ENCODE measurements at regions not wholly inside any gene's neighbourhood (a gene's known extent, or its start where the extent isn't known, plus 50 kb on each side); places are given as distances from the start of the nearest gene placed in this dataset.
"Not testable (repeated sequence)": the region's sequence is repeated elsewhere in the genome, so short reads cannot be mapped to it uniquely, and the experiment has no call there.

- DNase-seq, result no peak
Measured at GRCh38 chr9:135278586-135278985, 191.1 kb downstream of the OLFM1 start.

DNA sequence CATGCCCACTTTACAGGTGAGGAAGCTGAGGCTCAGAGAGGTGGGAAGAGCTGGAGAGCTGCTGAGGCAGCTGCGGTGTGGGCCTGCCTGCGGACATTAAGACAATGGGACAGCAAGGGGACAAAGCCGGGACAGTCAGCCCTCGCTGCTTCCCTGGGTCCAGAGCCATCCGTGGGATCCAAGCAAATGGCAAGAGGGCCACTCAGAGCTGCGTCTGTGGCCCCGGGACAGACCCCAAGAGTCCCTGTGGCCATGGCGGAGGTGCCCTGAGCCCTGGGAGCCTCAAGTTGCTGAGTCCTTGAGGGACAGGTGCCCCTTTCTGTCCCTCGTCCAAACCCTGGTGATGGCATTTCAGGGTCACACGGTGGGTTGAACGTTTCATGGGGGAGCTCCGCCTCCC, 191.9 kb downstream of the OLFM1 start:
- no peak for DNase-seq

DNA sequence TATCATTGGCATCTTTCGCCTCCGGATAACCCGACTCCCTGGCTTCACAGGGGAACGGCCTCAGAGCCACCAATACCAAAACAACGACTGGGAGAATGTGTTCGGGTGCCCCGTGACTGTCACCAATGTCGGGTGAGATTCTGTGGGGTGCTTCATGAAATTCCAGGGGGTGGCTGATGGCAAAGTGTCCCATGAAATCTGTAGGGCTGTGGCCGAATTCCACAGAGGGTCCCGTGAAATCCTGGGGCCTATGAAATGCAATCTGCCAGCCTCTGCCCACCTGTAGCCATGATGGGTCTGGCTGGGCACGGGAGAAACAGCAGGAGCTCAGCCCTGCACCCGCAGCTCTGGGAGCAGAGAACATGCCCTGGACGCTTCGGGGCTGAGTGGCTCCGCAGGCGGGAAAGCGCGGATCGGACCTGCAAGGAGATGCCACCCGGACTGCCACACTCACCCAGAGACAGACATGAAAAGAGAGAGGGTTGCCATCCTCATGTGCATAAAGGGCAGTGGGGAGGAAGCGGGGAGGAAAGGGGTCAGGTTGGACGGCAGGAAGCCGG, 192.4 kb downstream of the OLFM1 start:
- DNase-seq, result no peak

DNA sequence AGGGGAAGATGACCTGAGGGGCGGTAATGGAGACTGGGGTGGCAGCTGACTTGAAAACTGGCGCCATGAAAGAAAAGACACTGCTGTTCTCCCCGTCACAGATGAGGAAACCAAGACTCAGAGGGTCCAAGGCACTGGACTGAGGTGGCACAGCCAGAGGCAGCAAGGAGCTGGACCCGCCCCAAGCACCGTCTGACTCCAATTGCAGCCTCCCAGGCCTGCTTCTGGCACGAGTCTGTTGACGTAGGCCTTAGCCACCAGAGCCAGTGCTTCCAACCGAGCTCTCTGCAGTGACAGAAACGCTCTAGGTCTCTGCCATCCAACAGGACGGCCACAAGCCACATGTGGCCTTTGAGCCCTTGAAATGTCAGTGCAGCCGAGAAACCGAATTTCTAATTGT, 193.2 kb downstream of the OLFM1 start:
- no peak for DNase-seq

- no peak for DNase-seq
Measured at GRCh38 chr9:135281151-135281550, 193.7 kb downstream of the OLFM1 start.

DNA sequence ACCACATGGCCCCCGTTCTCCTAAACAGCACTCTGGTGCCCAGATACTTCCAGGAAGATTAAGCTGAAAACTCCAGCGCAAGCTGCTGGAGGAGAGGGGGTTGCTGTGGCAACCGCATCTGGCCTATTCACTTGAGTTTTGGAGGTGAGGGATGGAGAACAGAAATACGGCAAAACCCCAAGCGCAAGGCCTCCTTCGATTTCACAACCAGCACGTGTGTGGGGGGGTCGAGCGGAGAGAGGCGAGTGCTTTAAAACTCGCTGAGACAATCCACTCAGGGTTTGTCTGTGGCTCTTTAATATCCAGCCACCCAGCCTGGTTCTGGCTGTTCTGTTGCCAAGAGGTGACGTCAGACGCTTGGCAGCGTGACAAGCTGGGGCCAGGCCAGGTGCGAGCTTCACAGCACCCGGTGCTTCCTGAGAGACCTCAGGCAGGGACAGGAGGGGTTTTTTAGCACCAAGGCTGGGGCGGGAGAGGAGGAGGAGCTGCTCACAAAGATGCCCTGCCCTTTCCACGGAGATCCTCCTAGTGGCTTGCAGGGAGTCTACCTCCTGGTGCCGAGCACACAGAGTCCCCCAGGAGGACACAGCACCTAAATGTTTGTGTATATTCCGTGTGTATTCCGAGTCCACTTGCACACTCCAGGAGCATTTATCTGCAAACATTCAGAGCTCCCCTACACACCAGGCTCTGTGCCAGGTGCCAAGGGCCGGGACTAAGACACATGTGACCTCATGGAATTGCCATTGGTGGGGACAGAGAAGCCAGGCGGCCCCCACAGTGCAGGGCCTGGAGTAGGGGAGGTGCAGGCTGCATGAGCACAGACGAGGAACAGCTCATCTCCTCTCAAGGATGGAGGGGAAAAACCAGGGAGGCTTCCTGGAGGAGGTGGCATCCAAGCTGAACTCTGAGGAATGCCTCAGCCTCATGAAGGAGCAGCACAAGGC, 194.6 kb downstream of the OLFM1 start:
- DNase-seq, result peak; percentile 60 to 77

- no peak for DNase-seq
Measured at GRCh38 chr9:135282808-135283207, 195.3 kb downstream of the OLFM1 start.

GRCh38 chr9:135283671-135284070, 195.9 kb upstream of the PPP1R26 start:
- no peak for DNase-seq

DNA sequence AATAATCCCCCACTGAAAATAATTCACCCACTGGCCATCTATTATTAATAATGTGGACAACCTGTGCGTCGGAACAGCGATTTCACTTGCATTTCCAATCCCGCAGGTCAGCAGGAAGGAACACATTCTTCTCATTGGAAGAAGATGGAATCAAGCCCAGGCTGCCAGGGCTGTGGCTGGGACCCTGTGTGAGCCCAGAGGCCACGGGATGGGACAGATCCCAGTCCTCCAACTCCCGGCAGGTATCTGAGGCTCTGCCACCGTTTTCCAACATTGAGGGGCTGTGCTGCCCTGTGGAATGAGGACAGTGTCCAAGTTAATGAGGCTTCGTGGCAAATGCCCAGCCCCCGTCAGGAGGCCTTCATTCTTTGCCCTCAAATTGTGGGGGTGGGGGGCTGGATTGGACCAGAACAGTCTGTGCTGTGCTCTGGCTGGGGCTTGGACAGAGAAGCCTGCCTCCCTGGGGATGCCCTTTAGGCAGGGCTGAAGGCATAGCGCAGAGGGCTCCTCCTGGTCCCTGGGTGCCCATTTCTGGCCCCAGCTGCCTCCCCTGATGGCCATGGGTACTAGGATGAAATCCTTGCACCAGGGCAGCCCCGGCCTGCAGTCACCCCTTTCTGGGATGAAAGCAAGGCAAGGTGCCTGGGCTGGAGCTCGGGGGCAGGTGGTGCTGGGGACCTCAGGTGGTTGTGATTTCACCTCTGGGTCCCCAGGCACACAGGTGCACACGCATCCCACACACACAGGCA, 195.0 kb upstream of the PPP1R26 start:
- no peak for DNase-seq

DNA sequence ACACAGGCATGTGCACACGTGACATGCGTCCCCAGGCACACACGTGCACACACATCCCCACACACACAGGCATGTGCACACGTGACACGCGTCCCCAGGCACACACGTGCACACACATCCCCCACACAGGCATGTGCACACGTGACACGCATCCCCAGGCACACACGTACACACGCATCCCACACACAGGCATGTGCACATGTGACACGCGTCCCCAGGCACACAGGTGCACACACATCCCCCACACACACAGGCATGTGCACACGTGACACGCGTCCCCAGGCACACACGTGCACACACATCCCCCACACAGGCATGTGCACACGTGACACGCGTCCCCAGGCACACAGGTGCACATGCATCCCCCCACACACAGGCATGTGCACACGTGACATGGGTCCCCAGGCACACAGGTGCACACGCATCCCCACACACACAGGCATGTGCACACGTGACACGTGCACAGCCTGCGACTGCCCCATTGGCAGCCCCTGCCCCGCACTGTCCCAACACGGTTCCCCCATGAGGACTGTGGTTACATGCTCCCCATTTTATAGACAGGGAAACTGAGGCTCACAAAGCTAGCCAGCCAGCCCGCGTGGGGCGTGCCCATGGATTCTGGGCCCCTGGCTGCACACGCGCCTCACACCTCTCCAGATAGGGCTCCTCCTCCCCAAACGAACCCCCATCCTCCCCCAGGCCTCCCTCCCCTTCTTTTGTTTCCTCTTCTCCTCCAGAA, 193.2 kb upstream of the PPP1R26 start:
- DNase-seq, result not testable (repeated sequence)

- no peak for DNase-seq
Measured at GRCh38 chr9:135286961-135287360, 192.6 kb upstream of the PPP1R26 start.

DNA sequence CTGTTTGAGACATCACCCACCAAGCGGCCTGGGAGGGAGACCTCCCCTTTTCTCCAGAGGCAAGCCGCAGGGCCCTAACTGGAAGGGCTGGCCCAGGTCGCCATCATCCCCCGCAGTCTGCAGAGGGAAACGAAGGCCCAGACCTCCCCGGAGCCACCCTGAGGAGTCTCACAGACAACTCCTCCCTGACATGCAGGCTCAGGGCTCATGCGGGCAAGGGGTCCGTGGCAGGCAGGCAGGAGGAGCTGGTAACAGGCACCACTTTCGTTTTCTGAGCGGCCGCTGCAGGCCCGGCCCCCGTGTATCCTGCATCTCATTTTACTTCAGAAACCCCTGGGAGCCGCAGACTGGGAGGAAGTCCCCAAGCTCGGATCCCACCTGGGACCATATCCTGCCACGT, 192.0 kb upstream of the PPP1R26 start:
- DNase-seq, result no peak

- DNase-seq, result no peak
Measured at GRCh38 chr9:135288054-135288453, 191.5 kb upstream of the PPP1R26 start.

DNA sequence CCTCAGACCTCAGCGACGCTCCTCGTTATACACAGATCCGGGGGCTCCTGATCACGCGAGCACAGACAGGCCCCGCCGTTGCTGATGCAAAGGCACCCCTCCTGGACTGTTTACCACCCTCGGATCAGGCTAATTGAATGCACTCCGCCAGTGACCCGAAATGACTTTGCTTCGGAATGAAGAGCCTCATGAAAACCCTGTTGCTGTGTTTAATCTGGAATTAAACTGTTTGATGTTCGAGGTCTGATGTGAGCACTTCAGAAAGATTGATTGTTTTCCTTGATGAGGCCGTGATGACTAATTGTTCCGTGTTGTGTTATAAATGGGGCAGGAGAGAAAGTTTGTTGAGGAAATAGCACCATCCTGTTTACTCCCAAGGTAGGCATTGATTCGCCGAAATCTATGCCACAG, 190.5 kb upstream of the PPP1R26 start:
- DNase-seq, result no peak

- no peak for DNase-seq
Measured at GRCh38 chr9:135290086-135290485, 189.5 kb upstream of the PPP1R26 start.

DNA sequence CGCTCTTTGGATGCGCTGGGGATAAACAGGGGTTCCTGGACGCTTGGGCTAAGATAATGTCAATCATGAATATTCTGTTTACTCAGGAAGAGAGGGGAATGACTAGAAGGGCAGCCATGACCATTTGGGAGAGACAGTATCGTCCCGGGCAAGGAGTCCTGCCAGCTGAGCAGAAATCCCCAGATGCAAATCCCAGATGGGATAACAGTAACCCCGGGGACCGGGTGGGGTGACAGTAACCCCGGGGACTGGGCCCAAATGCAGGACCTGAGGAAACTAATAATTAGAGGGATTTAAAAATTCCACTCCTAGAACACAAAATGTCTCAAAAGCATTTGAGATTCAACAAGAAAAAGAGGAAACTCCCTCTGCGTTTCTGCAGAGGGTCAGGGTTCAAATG, 189.0 kb upstream of the PPP1R26 start:
- no peak for DNase-seq

GRCh38 chr9:135291165-135291564, 188.4 kb upstream of the PPP1R26 start:
- no peak for DNase-seq

GRCh38 chr9:135294836-135295235, 184.7 kb upstream of the PPP1R26 start:
- no peak for DNase-seq

GRCh38 chr9:135295551-135296300, 183.9 kb upstream of the PPP1R26 start:
- DNase-seq, result no peak

DNA sequence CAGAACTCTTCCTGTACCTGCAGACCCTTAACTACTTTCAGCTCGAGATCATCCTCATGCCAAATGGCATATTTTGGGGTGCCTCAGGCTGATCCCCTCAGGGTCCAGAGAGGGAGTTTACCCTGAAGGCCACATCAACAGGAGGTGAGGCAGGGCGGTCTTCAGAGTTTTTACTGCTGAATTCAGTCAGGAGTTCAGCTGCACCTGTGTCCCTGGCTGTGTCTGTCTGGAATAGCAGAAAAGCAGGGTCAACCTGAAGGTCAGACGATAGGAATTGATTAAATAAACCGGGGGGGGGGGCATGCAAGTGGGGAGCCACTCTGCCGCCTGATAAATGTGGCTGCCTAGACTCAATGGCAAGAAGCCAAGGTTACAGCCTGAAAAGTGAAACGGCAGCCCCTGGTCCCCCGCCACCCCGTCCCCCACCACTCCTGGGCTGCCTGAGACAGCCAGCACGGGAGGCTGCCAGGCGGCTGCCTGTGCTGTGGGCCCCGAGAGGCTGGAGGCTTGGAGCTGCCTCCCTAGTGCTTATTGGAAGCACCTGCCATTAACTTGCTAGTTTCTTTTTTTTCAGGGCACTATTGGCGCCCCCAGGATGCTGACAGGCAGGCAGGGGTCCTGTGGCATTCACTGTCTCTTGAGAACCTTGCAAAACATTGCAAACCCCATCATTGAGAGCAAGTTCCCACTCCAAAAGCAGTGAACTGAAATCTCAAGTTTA, 182.7 kb upstream of the PPP1R26 start:
- no peak for DNase-seq

DNA sequence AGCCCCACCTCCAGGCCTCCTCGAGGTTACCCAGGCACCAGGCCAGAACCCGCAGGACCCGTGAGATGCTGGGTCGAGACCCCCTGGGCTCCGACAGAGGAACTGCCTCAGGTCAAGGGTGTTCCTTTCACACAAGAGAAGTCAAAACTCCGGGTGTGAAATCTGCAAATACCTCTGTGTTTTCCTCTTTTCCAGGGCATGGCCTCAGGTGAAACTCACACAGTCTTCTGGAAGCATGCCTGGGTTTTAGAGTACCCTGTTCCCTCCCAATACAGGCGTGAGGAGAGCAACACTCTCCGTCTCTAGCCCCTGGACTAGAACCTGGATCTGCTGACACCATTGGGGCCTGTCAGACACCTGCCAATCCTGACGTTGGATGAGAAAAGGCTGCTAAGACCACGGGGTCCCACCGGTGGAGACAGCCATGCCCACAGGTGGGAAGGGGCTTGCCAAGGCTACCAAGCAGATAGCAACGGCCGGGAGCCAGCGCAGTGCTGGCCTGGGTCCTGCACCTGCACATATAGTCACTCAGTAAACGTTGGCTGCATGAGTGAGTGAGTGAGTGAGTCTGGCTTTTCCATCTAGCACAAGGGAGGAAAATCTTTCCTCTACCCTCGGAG, 182.0 kb upstream of the PPP1R26 start:
- no peak for DNase-seq

Data from NCI-H2081 (cell line).